ENCODE measurements at regions not wholly inside any gene's neighbourhood (a gene's known extent, or its start where the extent isn't known, plus 50 kb on each side); places are given as distances from the start of the nearest gene placed in this dataset.
A peak's percentile ranks its signal among the peaks of the same experiment; 100 is the strongest.

- Histone ChIP-seq H3K36me3 (replicated peaks; ENCODE audit: insufficient read depth, low read depth) (no peaks in the 10 kb centered on the region), H3K27me3 (no peaks in the 10 kb centered on the region), H4K20me1 (ENCODE audit: insufficient read depth, poor library complexity, severe bottlenecking) (no peaks in the 10 kb centered on the region), H3K4me1 (ENCODE audit: insufficient read depth) (peaks cover 6% of the 10 kb centered on the region), H3K27ac (peak overlapping the region; percentile 83), H3K4me2 (peak overlapping the region; percentile 24), H3K79me2 (no peaks in the 10 kb centered on the region), H3K9me2 (replicated peaks; ENCODE audit: insufficient read depth) (no peaks in the 10 kb centered on the region), H2AFZ (peak overlapping the region; percentile 1), H3K9me3 (ENCODE audit: low read depth) (no peaks in the 10 kb centered on the region), H3K4me3 (no peak overlapping the region)
- TF ChIP-seq EZH2phosphoT487 (IDR thresholded peaks at IDR 0.05; ENCODE audit: low read depth, severe bottlenecking, unreplicated experiment) (no peak), EZH2 (IDR thresholded peaks at IDR 0.05; ENCODE audit: borderline replicate concordance) (no peak)
- TF ChIP-seq, protein P1, sequence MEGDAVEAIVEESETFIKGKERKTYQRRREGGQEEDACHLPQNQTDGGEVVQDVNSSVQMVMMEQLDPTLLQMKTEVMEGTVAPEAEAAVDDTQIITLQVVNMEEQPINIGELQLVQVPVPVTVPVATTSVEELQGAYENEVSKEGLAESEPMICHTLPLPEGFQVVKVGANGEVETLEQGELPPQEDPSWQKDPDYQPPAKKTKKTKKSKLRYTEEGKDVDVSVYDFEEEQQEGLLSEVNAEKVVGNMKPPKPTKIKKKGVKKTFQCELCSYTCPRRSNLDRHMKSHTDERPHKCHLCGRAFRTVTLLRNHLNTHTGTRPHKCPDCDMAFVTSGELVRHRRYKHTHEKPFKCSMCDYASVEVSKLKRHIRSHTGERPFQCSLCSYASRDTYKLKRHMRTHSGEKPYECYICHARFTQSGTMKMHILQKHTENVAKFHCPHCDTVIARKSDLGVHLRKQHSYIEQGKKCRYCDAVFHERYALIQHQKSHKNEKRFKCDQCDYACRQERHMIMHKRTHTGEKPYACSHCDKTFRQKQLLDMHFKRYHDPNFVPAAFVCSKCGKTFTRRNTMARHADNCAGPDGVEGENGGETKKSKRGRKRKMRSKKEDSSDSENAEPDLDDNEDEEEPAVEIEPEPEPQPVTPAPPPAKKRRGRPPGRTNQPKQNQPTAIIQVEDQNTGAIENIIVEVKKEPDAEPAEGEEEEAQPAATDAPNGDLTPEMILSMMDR (IDR thresholded peaks at IDR 0.05; ENCODE audit: poor library complexity) = no peak
- no peak for DNase-seq (ENCODE audit: low spot score)
- 32% methylated on average over 8 of the region's 8 CpGs for WGBS (ENCODE audit: low lambda C conversion rate, missing lambda C conversion rate)
Observed at GRCh38 chr1:25120281-25120680, 112.0 kb downstream of the SYF2 start.

DNA sequence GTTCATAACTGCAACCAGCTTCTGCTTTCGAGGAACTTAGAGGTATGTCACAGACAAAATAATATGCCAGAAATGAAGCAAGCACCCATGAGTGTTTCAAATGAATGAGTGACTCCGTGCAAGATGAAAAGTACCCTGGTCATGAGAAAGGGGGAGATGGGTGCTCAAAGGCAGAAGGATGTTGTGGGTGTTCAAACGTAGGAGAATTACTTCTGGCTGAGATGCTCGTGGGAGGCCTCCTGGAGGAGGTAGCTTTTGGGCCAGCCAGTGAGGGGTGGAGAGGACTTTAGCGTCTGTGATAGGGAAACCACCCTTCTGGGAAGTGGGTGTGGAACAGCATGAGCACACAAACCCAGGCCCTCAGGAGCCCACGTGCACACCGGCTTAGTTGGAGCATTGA lies 113.8 kb downstream of the SYF2 start:
- Histone ChIP-seq H3K27ac (no peak overlapping the region), H3K9me3 (ENCODE audit: low read depth) (no peaks in the 10 kb centered on the region), H3K79me2 (no peaks in the 10 kb centered on the region), H3K27me3 (no peaks in the 10 kb centered on the region), H3K4me2 (no peak overlapping the region), H3K4me1 (ENCODE audit: insufficient read depth) (peaks cover 6% of the 10 kb centered on the region), H3K4me3 (no peak overlapping the region), H3K9me2 (replicated peaks; ENCODE audit: insufficient read depth) (no peaks in the 10 kb centered on the region), H4K20me1 (ENCODE audit: insufficient read depth, poor library complexity, severe bottlenecking) (no peaks in the 10 kb centered on the region), H3K36me3 (replicated peaks; ENCODE audit: insufficient read depth, low read depth) (no peaks in the 10 kb centered on the region), H2AFZ (no peak overlapping the region)
- DNase-seq (ENCODE audit: low spot score) = no peak
- TF ChIP-seq EZH2 (IDR thresholded peaks at IDR 0.05; ENCODE audit: borderline replicate concordance) (no peak), EZH2phosphoT487 (IDR thresholded peaks at IDR 0.05; ENCODE audit: low read depth, severe bottlenecking, unreplicated experiment) (no peak)
- TF ChIP-seq, protein P1 (IDR thresholded peaks at IDR 0.05; ENCODE audit: poor library complexity) = no peak
- 90% methylated on average over 7 of the region's 7 CpGs for WGBS (ENCODE audit: low lambda C conversion rate, missing lambda C conversion rate)

DNA sequence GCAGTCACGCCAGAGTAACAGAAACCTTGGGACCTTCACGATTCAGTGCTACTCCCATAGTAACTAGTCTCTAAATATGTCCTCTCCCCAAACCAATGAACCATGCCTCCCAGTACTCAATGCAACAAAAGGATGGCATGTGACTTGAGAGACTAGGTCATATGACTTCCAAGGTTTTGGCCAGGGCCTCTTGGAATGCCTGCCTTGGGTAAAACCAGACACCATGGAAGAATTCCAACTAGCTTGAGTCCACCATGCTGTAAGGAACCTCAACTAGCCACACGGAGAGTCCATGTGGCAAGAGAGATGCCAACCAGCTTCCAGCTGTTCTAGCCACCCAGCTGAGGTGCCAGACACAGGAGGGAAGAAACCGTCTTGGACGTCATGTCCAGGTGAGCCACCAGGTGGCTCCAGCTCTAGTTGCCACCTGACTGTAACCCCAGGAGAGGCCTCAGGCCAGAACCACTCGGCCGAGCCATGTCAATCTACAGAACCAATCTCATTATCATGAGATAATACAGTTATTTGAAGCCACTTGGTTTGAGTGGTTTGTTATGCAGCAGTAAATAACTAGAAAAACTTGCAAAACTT lies 115.0 kb downstream of the SYF2 start:
- WGBS (ENCODE audit: low lambda C conversion rate, missing lambda C conversion rate) = 70% methylated on average over 7 of the region's 7 CpGs
- DNase-seq (ENCODE audit: low spot score) = peak; percentile 40

More for the DNA sequence above, 115.0 kb downstream of the SYF2 start:
- H3K4me3 ChIP-seq = no peak overlapping the region
- no peaks in the 10 kb centered on the region for H3K9me3 ChIP-seq (ENCODE audit: low read depth)
- H3K9me2 ChIP-seq (replicated peaks; ENCODE audit: insufficient read depth) = no peaks in the 10 kb centered on the region
- no peaks in the 10 kb centered on the region for H3K36me3 ChIP-seq (replicated peaks; ENCODE audit: insufficient read depth, low read depth)
- no peak overlapping the region for H3K27ac ChIP-seq
- H3K4me1 ChIP-seq (ENCODE audit: insufficient read depth) = peaks cover 6% of the 10 kb centered on the region
- TF ChIP-seq, protein P1 (IDR thresholded peaks at IDR 0.05; ENCODE audit: poor library complexity) = peak; percentile 24
- TF ChIP-seq EZH2phosphoT487 (IDR thresholded peaks at IDR 0.05; ENCODE audit: low read depth, severe bottlenecking, unreplicated experiment) (no peak), EZH2 (IDR thresholded peaks at IDR 0.05; ENCODE audit: borderline replicate concordance) (no peak)
- H3K79me2 ChIP-seq = no peaks in the 10 kb centered on the region
- no peaks in the 10 kb centered on the region for H3K27me3 ChIP-seq
- H2AFZ ChIP-seq = no peak overlapping the region
- H4K20me1 ChIP-seq (ENCODE audit: insufficient read depth, poor library complexity, severe bottlenecking) = no peaks in the 10 kb centered on the region
- H3K4me2 ChIP-seq = no peak overlapping the region
